Rectal smooth muscle tissue (tissue), 1 donor: ENCODE measurements at regions not wholly inside any gene's neighbourhood (a gene's known extent, or its start where the extent isn't known, plus 50 kb on each side); places are given as distances from the start of the nearest gene placed in this dataset.
"Not testable (repeated sequence)": the region's sequence is repeated elsewhere in the genome, so short reads cannot be mapped to it uniquely, and the experiment has no call there.

ENCODE experiments used
- H3K27ac ChIP-seq: one replicate; pipeline ENCODE4 v1.7.0; 2013; ENCODE audit warnings: low read depth, low read length, inconsistent platforms
- H3K27me3 ChIP-seq: one replicate; pipeline ENCODE4 v1.7.0; 2013; ENCODE audit warnings: low read length; ENCODE audit not compliant: control insufficient read depth, insufficient read depth
- H3K36me3 ChIP-seq: one replicate; pipeline ENCODE4 v1.7.0; 2013; ENCODE audit warnings: low read length; ENCODE audit not compliant: control insufficient read depth, insufficient read depth
- H3K4me1 ChIP-seq: one replicate; pipeline ENCODE4 v1.7.0; 2013; ENCODE audit warnings: low read length; ENCODE audit not compliant: control insufficient read depth, insufficient read depth
- H3K4me3 ChIP-seq: one replicate; pipeline ENCODE4 v1.7.0; 2013; ENCODE audit warnings: low read length
- H3K9ac ChIP-seq: one replicate; pipeline ENCODE4 v1.7.0; 2013; ENCODE audit warnings: low read length

DNA sequence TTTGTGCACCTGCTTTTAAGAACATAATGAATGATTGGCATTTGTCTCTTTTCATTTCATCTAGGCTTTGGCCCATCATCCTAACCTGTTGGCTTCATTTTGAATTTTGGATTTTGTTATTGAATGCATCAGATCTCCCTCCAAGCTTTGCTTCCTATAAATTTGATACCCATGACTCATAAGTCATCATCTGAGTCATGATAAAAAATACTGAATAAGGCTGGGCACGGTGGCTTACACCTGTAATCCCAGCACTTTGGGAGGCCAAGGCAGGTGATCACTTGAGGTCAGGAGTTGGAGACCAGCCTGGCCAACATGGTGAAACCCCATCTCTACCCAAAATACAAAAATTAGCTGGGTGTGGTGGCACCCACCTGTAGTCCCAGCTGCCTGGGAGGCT is 139.5 kb upstream of the CRHR1 start:
- H3K27me3 ChIP-seq, H3K4me1 ChIP-seq, H3K27ac ChIP-seq, H3K36me3 ChIP-seq, H3K9ac ChIP-seq, H3K4me3 ChIP-seq: not testable (repeated sequence)

DNA sequence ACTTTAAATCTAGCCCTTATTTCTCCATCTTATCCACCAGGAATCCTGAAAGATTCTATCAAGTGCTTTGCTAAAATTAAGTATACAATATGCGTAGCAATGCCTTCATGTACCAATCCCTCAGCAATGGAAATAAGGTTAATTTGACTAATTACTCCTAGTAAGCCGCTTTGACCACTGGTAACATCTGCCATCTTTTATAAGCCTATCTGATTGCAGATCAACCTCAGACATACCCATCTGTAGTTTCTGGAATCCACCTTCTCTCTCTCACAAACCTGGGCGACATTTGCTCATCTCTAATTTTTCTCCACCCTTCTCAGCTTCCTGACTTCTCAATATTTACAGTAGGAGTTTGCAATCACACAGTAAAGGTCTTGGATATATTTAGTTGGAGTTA is 138.8 kb upstream of the CRHR1 start:
- Histone ChIP-seq H3K4me3 (no peak overlapping the region), H3K9ac (no peak overlapping the region), H3K36me3 (no peaks in the 10 kb centered on the region), H3K4me1 (no peaks in the 10 kb centered on the region), H3K27ac (no peak overlapping the region), H3K27me3 (no peaks in the 10 kb centered on the region)

DNA sequence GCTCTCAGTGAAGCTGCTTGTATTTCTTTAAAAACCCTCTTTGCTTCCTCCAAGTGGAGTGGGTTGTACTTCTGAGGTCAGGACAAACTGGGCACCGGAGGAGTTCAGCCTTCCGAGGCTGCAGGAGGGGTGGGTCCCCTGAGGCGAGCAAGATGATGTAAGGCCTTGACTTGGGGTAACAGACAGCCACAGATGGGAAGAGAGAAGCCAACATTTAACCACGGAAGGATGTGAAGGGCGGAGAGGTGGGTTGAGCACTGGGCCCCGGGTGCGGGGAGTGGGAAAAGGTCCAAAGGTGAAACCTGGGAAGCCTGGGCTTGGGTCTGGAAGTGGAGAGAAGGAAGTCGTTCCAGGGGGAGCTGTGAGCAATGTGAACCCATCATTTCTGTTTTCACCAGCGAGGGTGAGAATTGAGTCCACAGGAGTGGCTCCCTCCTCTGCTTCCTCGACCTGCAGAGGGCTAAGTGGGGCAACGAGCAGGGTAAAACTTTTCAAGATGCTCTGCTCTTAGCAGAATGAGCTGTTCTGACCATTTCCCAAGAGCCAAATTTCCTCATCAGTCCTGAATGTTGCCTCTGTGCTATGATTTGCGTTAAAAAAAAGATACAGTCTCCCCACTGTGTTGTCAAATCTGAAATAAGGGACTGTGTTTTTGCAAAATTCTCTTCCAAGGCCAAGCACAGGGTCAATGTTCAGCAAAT is 137.7 kb upstream of the CRHR1 start:
- no peak overlapping the region for H3K4me3 ChIP-seq
- H3K36me3 ChIP-seq: no peaks in the 10 kb centered on the region
- H3K4me1 ChIP-seq: no peaks in the 10 kb centered on the region
- H3K9ac ChIP-seq: no peak overlapping the region
- no peak overlapping the region for H3K27ac ChIP-seq
- H3K27me3 ChIP-seq: no peaks in the 10 kb centered on the region

DNA sequence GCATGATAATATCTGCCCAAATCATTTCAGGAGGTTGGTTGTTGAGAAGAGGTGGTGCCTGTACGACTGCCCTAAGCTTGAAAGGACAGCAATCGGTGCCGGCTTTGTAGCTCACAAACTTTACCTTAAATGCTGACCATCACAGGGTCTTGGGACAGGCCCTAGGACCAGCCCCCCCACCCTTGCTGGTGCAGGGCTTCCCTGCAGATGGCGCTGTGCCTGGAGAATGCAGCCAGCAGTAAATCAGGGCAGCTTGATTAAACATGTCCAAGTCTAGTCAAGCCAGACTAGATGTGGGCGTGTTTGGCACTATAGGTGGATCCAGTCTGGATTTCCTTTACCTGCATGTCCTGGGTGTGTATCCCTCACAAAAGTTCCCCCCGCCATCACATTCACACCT is 135.5 kb upstream of the CRHR1 start:
- no peak overlapping the region for H3K27ac ChIP-seq
- H3K4me3 ChIP-seq: no peak overlapping the region
- no peaks in the 10 kb centered on the region for H3K36me3 ChIP-seq
- H3K9ac ChIP-seq: no peak overlapping the region
- H3K27me3 ChIP-seq: no peaks in the 10 kb centered on the region
- no peaks in the 10 kb centered on the region for H3K4me1 ChIP-seq

DNA sequence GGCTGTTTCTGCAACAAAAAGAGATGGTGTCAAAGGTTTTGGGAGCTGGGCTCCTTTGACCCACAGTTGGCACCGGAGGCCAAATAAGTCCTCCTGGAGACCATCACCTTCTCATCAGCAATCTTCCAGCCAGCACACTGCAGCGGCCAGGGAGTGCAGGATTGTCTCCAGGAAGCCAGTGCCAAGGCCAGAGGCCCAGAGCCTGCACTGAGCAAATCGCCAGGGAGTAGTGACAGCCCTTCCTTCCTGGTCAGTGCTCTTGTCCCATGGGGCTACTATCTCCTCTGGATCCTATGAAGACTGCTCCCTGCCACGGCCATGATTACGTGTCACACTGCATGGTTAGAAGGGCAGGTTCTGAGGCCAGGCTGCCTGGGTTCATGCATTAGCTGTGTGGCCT is 134.3 kb upstream of the CRHR1 start:
- no peak overlapping the region for H3K4me3 ChIP-seq
- no peaks in the 10 kb centered on the region for H3K36me3 ChIP-seq
- no peaks in the 10 kb centered on the region for H3K4me1 ChIP-seq
- no peaks in the 10 kb centered on the region for H3K27me3 ChIP-seq
- H3K27ac ChIP-seq: no peak overlapping the region
- no peak overlapping the region for H3K9ac ChIP-seq

DNA sequence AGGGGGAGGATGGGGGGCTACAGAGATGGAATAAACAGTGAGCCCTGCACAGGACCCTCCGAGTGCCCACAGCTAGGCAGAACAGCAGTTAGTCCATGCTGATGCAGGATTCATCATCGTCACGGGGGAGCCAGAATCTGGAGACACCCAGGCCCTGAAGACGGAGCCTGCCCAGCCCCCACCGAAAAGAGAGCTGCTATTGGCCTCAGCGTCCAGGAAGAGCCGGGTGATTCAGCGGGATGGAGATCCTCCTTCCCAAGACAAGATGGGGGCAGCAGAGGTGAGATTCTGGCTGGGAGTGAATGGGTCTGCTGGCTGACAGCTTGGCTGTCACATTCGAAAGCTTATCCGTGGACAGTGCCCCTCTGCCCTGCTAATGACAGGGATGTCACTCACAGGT is 133.6 kb upstream of the CRHR1 start:
- no peak overlapping the region for H3K27ac ChIP-seq
- no peaks in the 10 kb centered on the region for H3K27me3 ChIP-seq
- H3K9ac ChIP-seq: no peak overlapping the region
- no peak overlapping the region for H3K4me3 ChIP-seq
- no peaks in the 10 kb centered on the region for H3K4me1 ChIP-seq
- H3K36me3 ChIP-seq: no peaks in the 10 kb centered on the region

DNA sequence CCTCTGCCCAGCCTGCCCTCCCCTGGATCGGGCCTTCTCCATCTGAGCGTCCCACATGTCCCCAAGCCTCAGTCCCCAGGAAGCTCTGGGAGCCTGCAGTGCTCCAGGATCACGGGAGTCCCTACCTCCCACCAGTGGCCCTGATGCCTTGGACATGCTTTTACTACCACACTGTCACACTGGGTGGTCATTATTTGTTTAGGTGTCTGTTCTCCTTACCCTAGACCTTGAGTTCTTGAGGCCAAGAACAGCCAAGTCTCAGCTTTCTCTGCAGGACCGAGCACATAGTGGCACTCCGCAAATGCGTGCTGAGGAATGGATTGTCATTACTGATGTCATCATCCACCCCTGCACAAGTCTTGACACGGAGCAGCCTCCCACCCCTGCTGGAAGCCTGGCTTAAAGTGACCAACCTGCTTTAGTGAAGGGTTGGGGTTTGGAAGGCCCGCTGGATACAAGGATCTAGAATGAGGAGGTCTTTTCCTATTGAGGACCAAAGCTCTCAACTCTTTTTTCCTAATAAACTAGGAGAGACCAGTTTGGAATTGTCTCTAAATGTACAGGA is 132.9 kb upstream of the CRHR1 start:
- H3K4me1 ChIP-seq: no peaks in the 10 kb centered on the region
- no peak overlapping the region for H3K27ac ChIP-seq
- H3K4me3 ChIP-seq: no peak overlapping the region
- no peaks in the 10 kb centered on the region for H3K36me3 ChIP-seq
- H3K9ac ChIP-seq: no peak overlapping the region
- H3K27me3 ChIP-seq: no peaks in the 10 kb centered on the region

DNA sequence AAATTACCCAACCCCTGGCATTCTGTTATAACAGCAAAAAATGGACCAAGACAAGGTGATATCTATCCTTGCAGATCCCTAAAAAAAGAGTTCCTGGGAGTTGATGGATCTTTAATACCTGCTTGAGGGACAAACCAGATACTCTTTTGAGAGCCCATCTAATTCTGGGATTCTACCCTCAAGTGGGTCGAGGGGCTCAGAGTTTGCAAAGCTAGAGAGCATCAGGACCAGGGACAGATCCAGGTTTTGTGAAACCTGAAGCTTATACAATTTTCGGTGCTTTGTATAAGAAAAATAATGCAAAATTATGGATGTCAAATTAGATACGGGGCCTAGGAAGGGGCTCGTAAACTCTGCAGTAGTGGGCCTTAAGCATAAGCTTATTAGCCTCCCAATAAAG is 130.5 kb upstream of the CRHR1 start:
- H3K36me3 ChIP-seq: no peaks in the 10 kb centered on the region
- H3K27me3 ChIP-seq: no peaks in the 10 kb centered on the region
- no peaks in the 10 kb centered on the region for H3K4me1 ChIP-seq
- no peak overlapping the region for H3K4me3 ChIP-seq
- no peak overlapping the region for H3K27ac ChIP-seq
- no peak overlapping the region for H3K9ac ChIP-seq

DNA sequence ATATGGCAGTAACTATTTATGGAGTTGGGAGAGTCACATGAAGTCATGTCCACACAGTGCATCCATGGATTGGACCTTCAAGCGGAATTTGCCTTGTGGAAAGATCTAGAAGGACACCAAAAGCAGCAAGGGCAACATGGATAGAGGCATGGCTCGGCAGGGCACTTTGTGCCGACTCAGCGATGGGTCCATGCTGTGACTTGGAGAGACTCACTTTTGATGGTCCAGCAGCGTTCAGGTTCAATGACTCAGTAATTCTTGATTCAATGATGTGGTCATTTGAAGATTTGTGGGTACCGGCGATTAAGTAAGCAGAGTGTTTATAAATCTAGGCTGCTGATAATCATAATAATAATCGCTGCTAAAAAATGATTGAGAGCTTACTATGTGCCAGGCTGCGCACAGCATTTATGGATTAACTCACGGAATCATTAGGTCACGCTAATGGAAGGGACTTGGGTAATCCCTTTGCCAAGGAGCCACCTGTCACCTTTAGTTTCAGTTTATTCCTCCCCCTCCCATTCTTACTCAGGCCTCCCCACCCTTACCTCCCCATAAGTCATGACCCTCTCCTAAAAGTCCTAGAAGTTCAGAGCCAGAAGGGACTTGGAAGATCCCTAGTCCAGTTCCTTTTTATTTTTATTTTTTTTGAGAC is 127.5 kb upstream of the CRHR1 start:
- H3K4me3 ChIP-seq: no peak overlapping the region
- H3K27ac ChIP-seq: no peak overlapping the region
- no peaks in the 10 kb centered on the region for H3K36me3 ChIP-seq
- H3K27me3 ChIP-seq: no peaks in the 10 kb centered on the region
- no peak overlapping the region for H3K9ac ChIP-seq
- H3K4me1 ChIP-seq: no peaks in the 10 kb centered on the region

DNA sequence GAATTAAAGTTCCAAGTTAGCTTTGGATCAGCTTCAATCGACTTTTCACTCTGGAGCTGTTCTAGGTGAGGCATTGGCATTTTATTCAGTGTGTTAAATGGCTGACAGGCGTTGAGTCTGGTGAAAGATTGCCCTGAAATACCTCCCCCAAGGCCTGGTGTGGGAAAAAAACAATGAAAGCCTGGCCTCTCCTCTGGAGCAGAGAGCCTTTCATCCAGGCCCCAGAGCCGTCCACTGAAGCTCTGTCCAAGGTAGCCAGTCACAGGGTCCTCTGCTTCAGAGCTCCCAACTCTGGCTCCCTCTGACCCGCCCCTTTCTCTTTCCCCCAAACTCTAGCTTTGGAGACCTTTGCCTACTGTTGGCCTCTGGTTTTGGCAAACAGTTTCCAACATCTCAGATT is 123.6 kb upstream of the CRHR1 start:
- H3K4me1 ChIP-seq: no peaks in the 10 kb centered on the region
- H3K27me3 ChIP-seq: no peaks in the 10 kb centered on the region
- H3K27ac ChIP-seq: no peak overlapping the region
- H3K4me3 ChIP-seq: no peak overlapping the region
- H3K9ac ChIP-seq: no peak overlapping the region
- no peaks in the 10 kb centered on the region for H3K36me3 ChIP-seq

DNA sequence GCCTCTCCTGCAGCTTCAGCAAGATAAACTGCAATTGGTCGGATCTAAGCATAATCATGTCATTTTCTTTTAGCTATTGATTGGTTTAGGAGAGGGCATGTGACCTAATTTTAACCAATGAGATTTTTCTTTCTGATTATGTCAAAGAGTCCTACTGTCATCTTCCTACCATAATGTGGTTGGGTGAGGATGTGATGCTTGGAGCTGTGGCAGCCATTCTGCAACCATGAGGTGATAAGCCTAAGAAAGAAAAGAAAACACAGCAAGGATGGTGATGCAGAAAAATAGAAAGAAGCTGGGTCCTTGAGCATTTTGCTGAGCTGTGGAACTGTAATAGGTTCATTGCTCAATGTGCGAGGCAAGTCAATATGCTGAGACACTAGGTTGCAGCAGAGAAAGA is 121.7 kb upstream of the CRHR1 start:
- Histone ChIP-seq H3K27me3 (no peaks in the 10 kb centered on the region), H3K36me3 (no peaks in the 10 kb centered on the region), H3K9ac (no peak overlapping the region), H3K4me3 (no peak overlapping the region), H3K27ac (no peak overlapping the region), H3K4me1 (no peaks in the 10 kb centered on the region)

DNA sequence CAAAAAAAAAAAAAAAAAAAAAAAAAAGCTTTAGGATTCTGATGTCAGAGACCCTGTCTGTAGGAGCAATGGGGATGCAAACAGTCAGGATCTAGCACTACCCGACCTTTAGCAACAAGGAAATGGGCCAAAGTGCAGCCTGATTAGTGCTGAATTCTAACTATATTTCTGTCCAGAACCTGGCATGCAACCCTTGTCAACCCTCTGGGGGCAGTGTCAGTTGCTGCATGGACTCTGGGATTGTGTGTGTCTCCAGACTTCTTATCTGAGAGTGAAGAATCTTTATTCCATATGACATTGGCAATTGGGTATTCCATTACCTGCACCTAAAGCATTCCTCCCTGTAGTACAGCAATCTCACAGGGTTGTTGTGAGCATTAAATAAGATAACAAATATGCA is 120.3 kb upstream of the CRHR1 start:
- Histone ChIP-seq H3K36me3 (no peaks in the 10 kb centered on the region), H3K4me1 (no peaks in the 10 kb centered on the region), H3K27ac (no peak overlapping the region), H3K9ac (no peak overlapping the region), H3K27me3 (no peaks in the 10 kb centered on the region), H3K4me3 (no peak overlapping the region)

DNA sequence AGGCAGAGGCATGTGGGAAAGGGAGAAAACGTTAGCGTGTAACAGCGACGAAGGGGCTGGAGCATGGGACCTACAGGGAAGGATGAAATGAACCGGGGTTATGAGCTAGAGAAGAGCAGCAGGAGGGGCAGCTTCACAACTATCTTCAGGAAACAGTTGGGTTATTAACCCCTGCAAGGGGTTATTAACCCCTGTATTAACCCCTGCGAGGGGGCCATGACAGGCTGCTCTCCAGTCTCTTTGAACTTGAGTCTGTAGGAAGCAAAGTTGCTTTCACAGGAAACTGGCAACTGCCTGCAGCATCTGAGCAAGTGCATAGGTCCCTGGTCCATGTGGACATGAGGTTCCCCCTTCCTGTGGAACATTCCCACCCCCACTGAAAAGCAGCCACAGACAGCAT is 119.2 kb upstream of the CRHR1 start:
- Histone ChIP-seq H3K27me3 (no peaks in the 10 kb centered on the region), H3K4me1 (no peaks in the 10 kb centered on the region)

More for the DNA sequence above, 119.2 kb upstream of the CRHR1 start:
- no peak overlapping the region for H3K9ac ChIP-seq
- no peaks in the 10 kb centered on the region for H3K36me3 ChIP-seq
- H3K4me3 ChIP-seq: no peak overlapping the region
- no peak overlapping the region for H3K27ac ChIP-seq
